H1 (cell line): ENCODE measurements at regions not wholly inside any gene's neighbourhood (a gene's known extent, or its start where the extent isn't known, plus 50 kb on each side); places are given as distances from the start of the nearest gene placed in this dataset.

Experiments used
- CTCF ChIA-PET: fragments of 300-600 bp; sonication (Branson Sonifier 250); formaldehyde crosslinking; loops from one replicate; lab custom pipeline; 2021; ENCODE audit not compliant: partially characterized antibody; lab: Charles Lee
- POLR2A ChIA-PET: fragments of 300-600 bp; sonication (Branson Sonifier 250); formaldehyde crosslinking; loops from one replicate; lab custom pipeline; 2021; ENCODE audit warnings: inconsistent platforms; ENCODE audit not compliant: partially characterized antibody; lab: Charles Lee
- DNase-seq, 2 experiments: peaks; one replicate each; pipeline versions ENCODE4 v3.0.0 to v3.0.0-alpha.2; 2010 to 2022; ENCODE audit warnings: low spot score in 2 of 2, low read depth in 1 of 2, mixed read lengths in 1 of 2
- FAIRE-seq: peaks from 2 replicates; lab custom pipeline; 2011; peaks lifted over from hg19 to GRCh38; lab: Jason Lieb, UNC
- H2AFZ ChIP-seq: 2 replicates; pipeline ENCODE4 v1.8.1; 2012; ENCODE audit warnings: low read length, inconsistent platforms
- H2AK5ac ChIP-seq: 2 replicates; pipeline ENCODE4 v1.6.1; 2013; ENCODE audit warnings: low read depth, low read length
- H2BK120ac ChIP-seq: replicated peaks from 2 replicates; pipeline ENCODE3; 2013; ENCODE audit warnings: low read depth, low read length, inconsistent platforms
- H2BK12ac ChIP-seq: 2 replicates; pipeline ENCODE4 v1.6.1; 2013; ENCODE audit warnings: low read depth, low read length
- H2BK15ac ChIP-seq: 2 replicates; pipeline ENCODE4 v1.6.1; 2013; ENCODE audit warnings: low read length
- H2BK20ac ChIP-seq: 2 replicates; pipeline ENCODE4 v1.6.1; 2013; ENCODE audit warnings: low read length
- H2BK5ac ChIP-seq: 2 replicates; pipeline ENCODE4 v1.6.1; 2013; ENCODE audit warnings: low read depth, low read length
- H3K14ac ChIP-seq: 2 replicates; pipeline ENCODE4 v1.6.1; 2013; ENCODE audit warnings: inconsistent platforms; ENCODE audit not compliant: insufficient read length
- H3K18ac ChIP-seq: 2 replicates; pipeline ENCODE4 v1.6.1; 2013; ENCODE audit warnings: low read length; ENCODE audit errors: extremely low read depth
- H3K23ac ChIP-seq: 2 replicates; pipeline ENCODE4 v1.6.1; 2013; ENCODE audit warnings: inconsistent platforms; ENCODE audit not compliant: insufficient read length
- H3K23me2 ChIP-seq: 2 replicates; pipeline ENCODE4 v1.6.1; 2013; ENCODE audit warnings: low read depth, low read length
- H3K27ac ChIP-seq: 2 replicates; pipeline ENCODE4 v1.6.1; 2011; ENCODE audit warnings: low read depth, low read length, inconsistent platforms
- H3K27me3 ChIP-seq, 4 experiments: replicated peaks in 1 of 4; 1 replicate in 1 of 4; 2 replicates in 3 of 4; pipeline versions ENCODE4 v1.6.1 to v1.8.1; 2011 to 2013; ENCODE audit warnings: low read length in 3 of 4, mild to moderate bottlenecking in 3 of 4, inconsistent platforms in 2 of 4, mixed read lengths in 2 of 4, moderate library complexity in 1 of 4; ENCODE audit not compliant: control insufficient read depth in 3 of 4, insufficient read depth in 3 of 4; ENCODE audit errors: extremely low read depth in 1 of 4
- H3K36me3 ChIP-seq, 4 experiments: 2 replicates each; pipeline versions ENCODE4 v1.6.1 to v1.8.1; 2011 to 2013; ENCODE audit warnings: mild to moderate bottlenecking in 4 of 4, low read length in 3 of 4, moderate library complexity in 2 of 4, control low read depth in 1 of 4, inconsistent platforms in 1 of 4; ENCODE audit not compliant: insufficient read depth in 4 of 4, control insufficient read depth in 2 of 4
- H3K4ac ChIP-seq: replicated peaks from 2 replicates; pipeline ENCODE3; 2013; ENCODE audit warnings: low read length, low read depth, mixed read lengths, inconsistent platforms; ENCODE audit not compliant: insufficient read length
- H3K4me1 ChIP-seq, 4 experiments: replicated peaks in 1 of 4; 1 replicate in 1 of 4; 2 replicates in 3 of 4; pipeline versions ENCODE4 v1.6.1 to v1.8.1; 2011 to 2013; ENCODE audit warnings: low read length in 3 of 4, inconsistent platforms in 2 of 4, mixed read lengths in 1 of 4; ENCODE audit not compliant: insufficient read depth in 4 of 4, control insufficient read depth in 3 of 4
- H3K4me2 ChIP-seq, 2 experiments: 2 replicates each; pipeline versions ENCODE4 v1.6.1 to v1.8.1; 2011 to 2013; ENCODE audit warnings: low read depth in 2 of 2, low read length in 2 of 2, control low read depth in 1 of 2, inconsistent platforms in 1 of 2, mild to moderate bottlenecking in 1 of 2; ENCODE audit not compliant: insufficient read depth in 1 of 2
- H3K4me3 ChIP-seq, 4 experiments: fragments of 200-600, 300-600 bp in 1 of 4; sonication (generic), shearing (Covaris generic), sonication (Bioruptor Twin) in 1 of 4; 2 replicates each; pipeline versions ENCODE4 v1.5.1 to v1.8.1; 2011 to 2016; ENCODE audit warnings: low read length in 4 of 4, low read depth in 3 of 4, control low read depth in 2 of 4, inconsistent platforms in 2 of 4, mild to moderate bottlenecking in 2 of 4, mixed read lengths in 1 of 4, moderate library complexity in 1 of 4; ENCODE audit not compliant: insufficient read depth in 2 of 4; ENCODE audit errors: extremely low read depth in 1 of 4
- H3K56ac ChIP-seq: replicated peaks from 2 replicates; pipeline ENCODE3; 2013; ENCODE audit warnings: low read depth, mild to moderate bottlenecking, mixed read lengths, low read length, inconsistent platforms; ENCODE audit not compliant: insufficient read length
- H3K79me1 ChIP-seq: 2 replicates; pipeline ENCODE4 v1.6.1; 2013; ENCODE audit warnings: low read depth, low read length, control low read depth
- H3K79me2 ChIP-seq, 2 experiments: 2 replicates each; pipeline versions ENCODE4 v1.6.1 to v1.8.1; 2012 to 2013; ENCODE audit warnings: low read length in 2 of 2, mild to moderate bottlenecking in 2 of 2, inconsistent platforms in 1 of 2; ENCODE audit not compliant: insufficient read depth in 2 of 2, control insufficient read depth in 1 of 2
- H3K9ac ChIP-seq, 4 experiments: replicated peaks in 1 of 4; 1 replicate in 1 of 4; 2 replicates in 3 of 4; pipeline versions ENCODE4 v1.6.1 to v1.8.1; 2011 to 2013; ENCODE audit warnings: low read depth in 3 of 4, low read length in 3 of 4, control low read depth in 2 of 4, mild to moderate bottlenecking in 2 of 4, moderate library complexity in 2 of 4, inconsistent platforms in 1 of 4; ENCODE audit errors: extremely low read depth in 1 of 4
- H3K9me3 ChIP-seq, 2 experiments: 2 replicates each; pipeline versions ENCODE4 v1.6.1 to v1.8.1; 2012 to 2013; ENCODE audit warnings: mild to moderate bottlenecking in 2 of 2, moderate library complexity in 2 of 2, control low read depth in 1 of 2, inconsistent platforms in 1 of 2, low read depth in 1 of 2, low read length in 1 of 2, mixed read lengths in 1 of 2; ENCODE audit not compliant: insufficient read depth in 2 of 2
- H4K20me1 ChIP-seq, 2 experiments: replicated peaks in 1 of 2; 2 replicates each; pipeline versions ENCODE3 to v1.8.1; 2011 to 2013; ENCODE audit warnings: inconsistent platforms in 2 of 2, low read length in 2 of 2, mild to moderate bottlenecking in 1 of 2; ENCODE audit not compliant: insufficient read depth in 2 of 2, control insufficient read depth in 1 of 2
- H4K5ac ChIP-seq: 2 replicates; pipeline ENCODE4 v1.6.1; 2013; ENCODE audit warnings: low read length, low read depth, mixed read lengths, inconsistent platforms; ENCODE audit not compliant: insufficient read length
- H4K8ac ChIP-seq: 2 replicates; pipeline ENCODE4 v1.8.0; 2013; ENCODE audit warnings: mild to moderate bottlenecking, moderate library complexity, low read length, inconsistent platforms; ENCODE audit not compliant: insufficient read depth; ENCODE audit errors: extremely low read depth
- H4K91ac ChIP-seq: replicated peaks from 2 replicates; pipeline ENCODE3; 2013; ENCODE audit warnings: low read length, mixed read lengths, inconsistent platforms; ENCODE audit not compliant: insufficient read length
- CEBPB ChIP-seq: IDR thresholded peaks from 2 replicates; pipeline ENCODE4 v1.6.1; 2012; ENCODE audit warnings: low read depth, low read length
- GABPA ChIP-seq: IDR thresholded peaks from 2 replicates; pipeline ENCODE4 v1.6.1; 2011; ENCODE audit warnings: mild to moderate bottlenecking, low read length, moderate library complexity, borderline replicate concordance; ENCODE audit not compliant: insufficient read depth
- JUND ChIP-seq: IDR thresholded peaks from 2 replicates; pipeline ENCODE4 v1.6.1; 2011; ENCODE audit warnings: mild to moderate bottlenecking, improper control_type of control experiment, low read length
- MAX ChIP-seq: IDR thresholded peaks from 2 replicates; pipeline ENCODE4 v1.6.1; 2012; ENCODE audit warnings: inconsistent platforms
- POU5F1 ChIP-seq: IDR thresholded peaks from 2 replicates; pipeline ENCODE4 v1.6.1; 2011; ENCODE audit warnings: low read depth, mild to moderate bottlenecking, low read length, moderate library complexity
- RNF2 ChIP-seq: fragments of 200-900, 300-1000 bp; sonication (generic); IDR thresholded peaks from 2 replicates; pipeline ENCODE4 v1.7.1; 2016; ENCODE audit warnings: borderline replicate concordance, low read depth, mild to moderate bottlenecking, antibody characterized with exemption, low read length; ENCODE audit not compliant: poor library complexity, severe bottlenecking; ENCODE audit errors: missing control alignments
- RXRA ChIP-seq: IDR thresholded peaks from 2 replicates; pipeline ENCODE4 v1.6.1; 2011; ENCODE audit warnings: low read depth, mild to moderate bottlenecking, low read length, moderate library complexity; ENCODE audit not compliant: insufficient read depth
- SAP30 ChIP-seq: fragments of 300-600 bp; sonication (generic); IDR thresholded peaks from 2 replicates; pipeline ENCODE4 v1.7.1; 2012; ENCODE audit warnings: low read length, moderate library complexity, mild to moderate bottlenecking, inconsistent platforms; ENCODE audit not compliant: insufficient read depth, insufficient replicate concordance
- SIX5 ChIP-seq: IDR thresholded peaks from 2 replicates; pipeline ENCODE4 v1.6.1; 2011; ENCODE audit warnings: mild to moderate bottlenecking, low read depth, low read length
- SP1 ChIP-seq: IDR thresholded peaks from 2 replicates; pipeline ENCODE4 v1.6.1; 2011; ENCODE audit warnings: low read depth, low read length
- SRF ChIP-seq: IDR thresholded peaks from 2 replicates; pipeline ENCODE4 v1.6.1; 2011; ENCODE audit warnings: mild to moderate bottlenecking, low read depth, low read length, moderate library complexity
- TBP ChIP-seq: IDR thresholded peaks from 2 replicates; pipeline ENCODE4 v1.6.1; 2011; ENCODE audit warnings: low read depth, low read length, improper control_type of control experiment
- TEAD4 ChIP-seq: IDR thresholded peaks from 2 replicates; pipeline ENCODE4 v1.6.1; 2012; ENCODE audit warnings: low read depth, low read length, inconsistent platforms, mixed read lengths
- YY1 ChIP-seq: IDR thresholded peaks from 2 replicates; pipeline ENCODE4 v1.6.1; 2011; ENCODE audit warnings: low read depth, mild to moderate bottlenecking, low read length
- WGBS, 2 experiments: shearing (Covaris generic) in 1 of 2; methylation state at CpG; one replicate each; pipeline versions ENCODE4 v1.1.6 to v1.1.7; 2013 to 2015; ENCODE audit warnings: low lambda C conversion rate in 2 of 2, mixed read lengths in 2 of 2, inconsistent platforms in 1 of 2, low coverage in 1 of 2, missing lambda C conversion rate in 1 of 2; ENCODE audit not compliant: insufficient replicate concordance in 2 of 2, insufficient coverage in 1 of 2, insufficient read length in 1 of 2; ENCODE audit errors: extremely low coverage in 1 of 2, missing lambda C conversion rate in 1 of 2; 5-methylcytosine and 5-hydroxymethylcytosine counted together

- Histone ChIP-seq H2BK15ac (no peak overlapping the region), H3K9ac (no peak overlapping the region), H3K27ac (no peak overlapping the region; the same call in 1 of the 2 replicates), H3K4me1 (peaks cover 0 to 3% (median 0%) of the 10 kb centered on the region in 4 experiments; a peak in 1 of 7 replicates), H2BK12ac (no peak overlapping the region), H3K36me3 (0 out of 8 replicates have a peak, but pooled peaks cover 0 to under 1% (median 0%) of the 10 kb centered on the region in 4 experiments), H3K27me3 (no peaks in the 10 kb centered on the region), H3K79me1 (no peaks in the 10 kb centered on the region), H3K23me2 (no peaks in the 10 kb centered on the region), H3K4ac (no peak overlapping the region), H4K20me1 (no peaks in the 10 kb centered on the region), H3K4me3 (no peak overlapping the region), H4K91ac (no peak overlapping the region), H3K14ac (no peak overlapping the region), H2AK5ac (no peak overlapping the region), H3K79me2 (no peaks in the 10 kb centered on the region), H4K5ac (no peak overlapping the region), H3K18ac (no peak overlapping the region), H2BK120ac (no peak overlapping the region), H2AFZ (no peak overlapping the region), H3K9me3 (no peaks in the 10 kb centered on the region), H3K56ac (no peak overlapping the region), H3K23ac (no peak overlapping the region), H3K4me2 (no peak overlapping the region), H4K8ac (no peak overlapping the region), H2BK5ac (no peak overlapping the region), H2BK20ac (no peak overlapping the region)
- POLR2A ChIA-PET, result no interaction called here
- DNase-seq, result no peak
- WGBS, 2 experiments, result 94% methylated on average over 2 of the region's 2 CpGs; no CpG with 5 or more reads in 1 of the 2 experiments
- no peak for FAIRE-seq
- TF ChIP-seq TBP, result no peak
- TF ChIP-seq CEBPB, result no peak
- no peak for TF ChIP-seq POU5F1
- no peak for TF ChIP-seq YY1
- TF ChIP-seq SAP30, result no peak
- no peak for TF ChIP-seq TEAD4
- no peak for TF ChIP-seq MAX
- TF ChIP-seq SIX5, result no peak
- no peak for TF ChIP-seq RXRA
- no peak for TF ChIP-seq JUND
- TF ChIP-seq SRF, result no peak
- no peak for TF ChIP-seq SP1
- TF ChIP-seq GABPA, result no peak
- TF ChIP-seq RNF2, result no peak
- CTCF ChIA-PET, result interaction anchor here (0.7 to 1.0 kb wide), 2 partner anchors 9 to 10 kb away, joined by 3 read pairs; no protein-coding TSS in a partner anchor
Measured at GRCh38 chr3:110530902-110531301, 540.7 kb upstream of the NECTIN3 start.
